Myocyte (in vitro differentiated cells): ENCODE measurements at regions not wholly inside any gene's neighbourhood (a gene's known extent, or its start where the extent isn't known, plus 50 kb on each side); places are given as distances from the start of the nearest gene placed in this dataset.
"Not testable (repeated sequence)": the region's sequence is repeated elsewhere in the genome, so short reads cannot be mapped to it uniquely, and the experiment has no call there.

Experiments used
- DNase-seq: peaks from one replicate; pipeline ENCODE4 v3.0.0-alpha.2; 2012; ENCODE audit warnings: low read depth

DNA sequence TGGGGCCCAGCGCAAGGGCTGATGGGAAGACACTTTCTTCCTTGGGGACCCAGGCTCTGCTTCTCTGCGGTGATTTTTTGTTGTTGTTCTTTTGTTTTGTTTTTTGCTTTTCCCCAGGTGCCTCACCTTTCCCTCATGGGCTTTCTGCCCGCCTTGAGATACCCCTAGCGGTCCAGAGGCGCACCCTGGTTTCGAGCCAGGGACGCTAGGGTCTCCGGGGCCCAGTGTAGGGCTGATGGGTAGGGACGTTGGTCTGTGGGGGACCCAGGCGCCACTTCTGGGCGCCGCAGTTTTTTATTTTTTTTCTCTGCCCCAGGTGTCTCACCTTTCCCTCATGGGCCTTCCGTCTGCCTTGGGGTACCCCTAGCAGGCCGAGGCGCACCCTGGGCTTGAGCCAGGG is 192.7 kb downstream of the POTEG start:
- not testable (repeated sequence) for DNase-seq

DNA sequence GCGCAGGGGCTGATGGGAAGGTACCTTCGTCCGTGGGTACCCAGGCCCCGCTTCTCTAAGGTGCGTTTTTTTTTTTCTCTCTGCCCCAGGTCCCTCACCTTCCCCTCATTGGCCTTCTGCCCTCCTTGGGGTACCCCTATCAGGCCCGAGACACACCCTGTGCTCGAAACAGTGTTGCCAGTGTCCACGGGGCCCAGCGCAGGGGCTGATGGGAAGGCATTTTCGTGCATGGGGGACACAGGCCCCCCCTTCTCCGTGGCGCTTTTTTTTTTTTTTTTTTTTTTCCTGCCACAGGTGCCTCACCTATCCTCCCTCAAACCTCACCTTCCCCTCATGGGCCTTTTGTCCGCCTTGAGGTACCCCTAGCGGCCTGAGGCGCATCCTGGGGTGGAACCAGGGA is 191.6 kb downstream of the POTEG start:
- not testable (repeated sequence) for DNase-seq

DNA sequence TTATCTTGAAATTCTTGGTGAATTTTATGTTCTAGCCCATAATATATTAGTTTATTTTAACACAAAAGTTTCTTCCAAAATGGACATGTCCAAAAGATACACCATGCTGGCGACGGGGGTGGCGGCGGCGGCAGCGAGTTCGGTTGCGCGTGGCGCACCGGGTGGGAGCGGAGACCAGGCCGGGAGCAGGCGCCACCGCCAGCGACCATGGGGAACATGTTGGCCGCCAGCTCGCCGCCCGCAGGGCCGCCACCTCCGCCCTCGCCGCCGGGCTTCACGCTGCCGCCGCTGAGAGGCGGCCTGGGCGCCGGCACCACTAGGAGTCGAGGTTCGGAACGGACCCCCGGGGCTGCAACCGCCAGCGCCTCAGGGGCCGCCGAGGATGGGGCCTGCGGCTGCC is 167.2 kb downstream of the POTEG start:
- not testable (repeated sequence) for DNase-seq

- DNase-seq: not testable (repeated sequence)
Measured at GRCh38 chr14:19267636-19268035, 166.5 kb downstream of the POTEG start.

DNA sequence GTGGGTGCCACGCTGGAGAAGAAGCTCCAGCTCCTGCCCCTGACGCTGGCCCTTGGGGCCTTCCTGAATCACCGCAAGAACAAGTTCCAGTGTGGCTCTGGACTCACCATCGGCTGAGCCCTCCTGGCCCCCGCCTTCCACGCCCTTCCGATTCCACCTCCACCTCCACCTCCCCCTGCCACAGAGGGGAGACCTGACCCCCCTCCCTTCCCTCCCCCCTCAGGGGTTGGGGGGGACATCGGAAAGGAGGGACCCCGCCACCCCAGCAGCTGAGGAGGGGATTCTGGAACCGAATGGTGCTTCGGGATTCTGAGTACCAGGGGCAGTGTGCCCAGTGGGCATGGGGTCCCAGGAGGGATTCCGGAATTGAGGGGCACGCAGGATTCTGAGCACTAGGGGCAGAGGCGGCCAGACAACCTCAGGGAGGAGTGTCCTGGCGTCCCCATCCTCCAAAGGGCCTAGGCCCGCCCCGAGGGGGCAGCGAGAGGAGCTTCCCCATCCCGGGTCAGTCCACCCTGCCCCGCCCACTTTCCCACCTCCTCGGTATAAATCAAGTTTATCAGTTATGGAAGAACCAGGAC is 166.0 kb downstream of the POTEG start:
- not testable (repeated sequence) for DNase-seq

DNA sequence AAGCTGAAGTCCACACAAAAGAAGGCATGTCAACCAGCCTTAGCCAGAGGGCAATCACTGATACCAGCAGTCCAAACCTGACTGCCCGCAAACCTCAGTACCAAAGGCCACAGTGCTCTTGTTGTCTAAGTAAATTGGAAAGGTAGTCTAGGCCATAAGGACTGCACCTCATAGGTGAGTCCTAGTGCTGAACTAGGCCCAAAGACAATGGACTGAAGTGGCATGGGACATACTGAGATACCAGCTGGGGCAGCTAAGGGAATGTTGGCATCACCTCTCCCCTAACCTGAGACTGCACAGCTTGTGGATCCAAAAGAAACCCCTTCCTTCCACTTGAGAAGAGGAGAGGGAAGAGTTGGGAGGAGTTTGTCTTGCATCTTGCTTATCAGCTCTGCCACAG is 161.9 kb downstream of the POTEG start:
- DNase-seq: not testable (repeated sequence)

DNA sequence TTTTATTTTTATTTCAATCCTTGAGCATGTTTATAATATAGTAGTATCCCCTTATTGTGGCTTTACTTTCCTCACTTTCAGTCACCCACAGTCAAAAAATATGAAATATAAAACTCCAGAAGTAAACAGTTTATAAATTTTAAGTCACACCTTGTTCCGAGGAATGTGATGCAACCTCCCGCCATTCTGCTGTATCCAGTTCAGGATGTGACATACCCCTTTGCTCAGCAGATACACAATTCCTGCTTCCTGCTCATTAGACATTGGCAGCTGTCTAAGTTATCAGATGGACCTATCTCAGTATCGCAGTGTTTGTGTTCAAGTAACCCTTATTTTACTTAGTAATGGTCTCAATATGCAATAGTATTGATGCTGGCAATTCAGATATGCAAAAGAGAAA is 144.5 kb downstream of the POTEG start:
- DNase-seq: not testable (repeated sequence)

DNA sequence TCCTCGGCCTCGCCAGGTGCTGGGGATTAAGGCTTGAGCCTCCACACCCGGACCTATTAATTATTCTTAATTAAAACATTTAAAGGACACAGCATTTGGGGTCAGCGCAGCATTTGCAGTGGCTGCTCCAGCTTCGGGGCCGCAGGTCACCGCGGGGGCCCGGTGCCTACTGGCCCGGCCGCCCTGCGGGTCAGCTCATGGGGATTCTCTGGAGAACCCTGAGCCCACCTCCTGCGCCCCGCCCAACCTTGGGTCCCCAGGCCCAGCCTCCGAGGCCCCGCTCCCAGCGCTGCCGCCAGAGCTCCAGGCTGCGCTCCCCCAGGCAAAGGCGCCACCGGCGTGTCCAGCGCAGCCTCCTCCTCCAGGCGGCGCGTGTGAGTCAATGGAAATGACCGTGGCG is 133.9 kb downstream of the POTEG start:
- DNase-seq: not testable (repeated sequence)

DNA sequence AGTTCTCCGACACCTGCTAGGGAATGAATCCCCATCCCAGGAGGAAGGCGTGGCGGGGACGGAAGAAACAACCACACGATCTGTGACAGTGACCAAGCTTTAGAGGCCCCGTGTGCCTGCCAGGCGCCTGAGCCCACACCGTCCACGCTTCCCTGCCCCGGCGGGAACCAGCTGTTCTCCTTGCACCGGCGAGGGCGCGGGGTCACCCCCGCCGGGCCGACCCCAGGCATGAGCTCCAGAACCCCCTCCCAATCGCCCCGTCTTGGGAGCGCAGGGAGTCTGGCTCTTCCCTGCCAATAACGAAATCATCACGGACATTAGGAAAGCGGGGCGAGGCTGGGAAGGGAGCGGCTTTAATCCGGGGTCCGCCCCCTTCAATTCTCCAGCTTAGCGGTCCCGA is 133.3 kb downstream of the POTEG start:
- not testable (repeated sequence) for DNase-seq

DNA sequence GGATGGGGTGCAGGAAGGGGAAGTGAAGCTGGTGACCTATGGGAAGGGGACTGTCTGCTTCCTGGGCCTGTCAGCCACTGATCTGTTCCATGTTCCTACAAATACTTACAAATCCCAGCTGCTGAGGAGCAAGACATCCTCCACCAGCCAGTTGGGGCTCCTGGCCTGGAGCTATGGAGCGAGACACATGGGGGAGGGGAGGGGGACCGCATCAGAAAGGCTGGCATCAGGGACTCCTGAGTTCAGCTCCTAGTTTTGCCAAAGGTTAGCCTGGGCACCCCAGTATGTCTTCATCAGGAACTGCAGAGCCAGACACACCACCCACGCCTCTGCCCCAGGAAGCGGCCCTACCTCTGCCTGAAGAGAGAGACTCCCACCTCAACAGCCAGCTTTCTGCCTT is 130.3 kb downstream of the POTEG start:
- DNase-seq: not testable (repeated sequence)

- DNase-seq: not testable (repeated sequence)
Measured at GRCh38 chr14:19304442-19304841, 129.7 kb downstream of the POTEG start.

DNA sequence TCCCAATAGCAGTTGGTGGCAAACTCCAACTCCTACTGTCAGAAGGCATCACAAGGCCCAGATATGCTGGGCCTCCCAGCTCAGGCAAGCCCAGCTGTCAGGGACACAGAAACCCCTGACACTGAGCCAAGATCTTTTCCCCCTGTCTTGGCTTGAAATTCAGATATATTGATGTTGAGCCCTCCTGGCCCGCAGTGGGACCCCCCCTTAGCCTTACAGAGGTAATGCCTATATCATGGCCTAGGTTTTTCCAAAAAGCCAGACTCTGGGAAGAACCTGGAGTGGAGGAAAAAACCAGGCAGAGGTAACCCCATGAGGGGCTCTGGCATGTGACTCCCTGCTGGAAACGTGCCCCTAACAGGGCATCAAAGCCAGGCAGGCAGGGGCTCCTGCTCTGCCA is 129.2 kb downstream of the POTEG start:
- not testable (repeated sequence) for DNase-seq

GRCh38 chr14:19305776-19306175 is 128.4 kb downstream of the POTEG start:
- DNase-seq: not testable (repeated sequence)

GRCh38 chr14:19306405-19306804 is 127.7 kb downstream of the POTEG start:
- DNase-seq: not testable (repeated sequence)

DNA sequence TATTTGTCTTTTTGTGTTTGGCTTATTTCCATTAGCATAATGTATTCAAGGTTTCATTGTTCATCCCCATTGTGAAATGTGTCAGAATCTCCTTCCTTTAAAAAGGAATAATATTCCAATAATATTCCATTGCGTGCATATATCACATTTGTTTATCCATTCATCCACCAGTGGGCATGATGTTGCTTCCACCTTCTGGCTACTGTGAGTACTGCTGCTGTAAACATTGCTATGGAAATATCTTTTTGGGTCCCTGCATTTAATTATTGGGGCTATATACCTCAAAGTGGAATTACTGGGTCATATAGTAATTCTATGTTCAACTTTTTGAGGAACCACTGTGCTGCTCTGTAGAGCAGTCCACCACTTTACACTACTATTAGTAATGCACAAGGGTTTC is 123.1 kb downstream of the POTEG start:
- not testable (repeated sequence) for DNase-seq

DNA sequence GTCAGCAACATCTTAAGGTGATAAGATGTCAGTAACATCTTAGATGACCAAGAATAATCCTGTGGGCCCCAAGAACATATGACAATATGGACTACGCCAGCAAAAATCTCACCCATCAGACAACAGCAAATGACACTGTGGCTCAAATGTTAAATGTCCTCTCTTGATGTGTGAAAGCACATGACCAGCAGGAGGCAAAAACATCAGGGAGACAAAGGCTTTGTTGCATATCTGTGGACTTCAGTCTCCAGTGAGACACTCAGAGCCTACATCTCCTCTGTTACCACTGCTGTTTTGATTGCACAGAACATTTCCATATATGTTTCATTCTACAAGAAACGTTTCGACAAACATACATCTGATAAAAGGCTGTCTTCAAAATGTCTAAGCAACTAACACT is 103.5 kb downstream of the POTEG start:
- DNase-seq: not testable (repeated sequence)

GRCh38 chr14:19337232-19338059 is 96.7 kb downstream of the POTEG start:
- not testable (repeated sequence) for DNase-seq

DNA sequence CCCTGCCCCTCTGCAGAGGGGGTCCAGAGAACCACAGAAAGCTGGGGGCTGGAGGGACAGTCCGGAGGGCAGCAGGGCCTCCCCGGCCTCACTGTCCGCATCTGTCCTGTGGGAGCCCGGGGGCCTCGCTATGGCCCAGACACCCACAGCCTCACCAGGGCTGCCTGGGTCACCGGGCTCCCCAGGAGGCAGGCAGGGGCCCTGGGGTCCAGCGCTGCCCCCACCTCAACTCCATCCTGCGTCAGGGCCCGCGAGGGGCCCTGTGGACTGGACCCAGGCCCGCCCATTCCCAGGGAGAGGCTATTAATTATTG is 96.1 kb downstream of the POTEG start:
- DNase-seq: not testable (repeated sequence)

DNA sequence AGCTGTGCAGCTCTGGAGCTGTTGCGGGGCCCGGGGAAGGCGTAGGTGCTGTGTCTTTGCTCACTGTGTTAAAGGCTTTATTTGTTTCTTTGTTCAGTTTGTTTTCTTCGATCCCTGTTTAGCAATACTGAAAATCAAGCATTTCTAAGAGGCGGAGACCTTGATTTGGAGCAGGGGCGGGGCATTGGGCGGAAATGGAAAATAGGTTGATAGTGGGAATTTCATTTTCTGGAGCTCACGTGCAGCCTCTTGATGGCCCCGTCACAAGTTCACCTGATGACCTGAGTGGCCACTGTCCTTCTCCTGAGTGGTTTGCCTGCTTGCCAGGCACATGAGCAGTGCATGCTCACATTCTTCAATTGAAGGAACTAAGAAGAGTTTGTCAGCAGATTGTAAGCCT is 93.2 kb downstream of the POTEG start:
- not testable (repeated sequence) for DNase-seq

GRCh38 chr14:19341627-19342026 is 92.5 kb downstream of the POTEG start:
- not testable (repeated sequence) for DNase-seq

GRCh38 chr14:19344261-19344660 is 89.9 kb downstream of the POTEG start:
- peak; percentile 2 for DNase-seq

DNA sequence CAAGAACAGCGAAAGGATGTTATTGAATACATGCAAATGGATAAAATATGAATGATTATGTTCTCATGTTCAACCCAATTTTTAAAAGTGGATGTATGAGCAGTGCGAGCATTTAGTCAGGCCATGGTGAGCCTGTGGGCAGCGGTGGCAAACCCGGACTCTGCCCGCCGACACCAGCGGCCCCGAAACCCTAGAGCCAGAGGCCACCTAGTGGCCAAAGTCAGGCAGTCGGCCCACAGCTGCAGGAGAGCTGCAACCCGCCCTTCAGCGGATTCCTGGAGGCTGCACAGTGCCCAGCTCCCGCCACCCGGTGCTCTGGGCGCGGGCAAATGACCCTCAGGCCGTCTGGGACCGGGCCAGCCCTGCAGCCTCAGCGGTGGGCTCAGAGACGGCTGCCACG is 89.5 kb downstream of the POTEG start:
- DNase-seq: not testable (repeated sequence)
